A673 (cell line): ENCODE measurements at regions not wholly inside any gene's neighbourhood (a gene's known extent, or its start where the extent isn't known, plus 50 kb on each side); places are given as distances from the start of the nearest gene placed in this dataset.

Experiments
- CTCF ChIP-seq: fragments of 300-800, 200-600 bp; sonication (generic); conservative IDR thresholded peaks from 2 replicates; pipeline ENCODE4 v1.5.1; 2017; ENCODE audit warnings: low read depth, mild to moderate bottlenecking, antibody characterized with exemption, low read length, moderate library complexity, mixed read lengths
- EZH2 ChIP-seq: fragments of 200-600 bp; sonication (generic); IDR thresholded peaks from 2 replicates; pipeline ENCODE4 v1.6.1; 2017; ENCODE audit warnings: borderline replicate concordance, low read depth, mild to moderate bottlenecking, mixed read lengths, antibody characterized with exemption, low read length; ENCODE audit not compliant: poor library complexity, severe bottlenecking

GRCh38 chr12:115144425-115144824, 460.4 kb upstream of the TBX3 start:
- TF ChIP-seq CTCF (no peak), EZH2 (no peak)
